Left lung (tissue), 4 donors: ENCODE measurements at regions not wholly inside any gene's neighbourhood (a gene's known extent, or its start where the extent isn't known, plus 50 kb on each side); places are given as distances from the start of the nearest gene placed in this dataset.

Source experiments
- ATAC-seq: fragments of 200-7000 bp; cut with Tn5 transposase; one replicate; pipeline ENCODE4 v1.9.1; 2020; ENCODE audit warnings: moderate library complexity
- DNase-seq, 4 donors: peaks; one replicate each; pipeline ENCODE4 v3.0.0-alpha.2; 2013 to 2020
- H3K27ac ChIP-seq, 2 donors: fragments of 200-600 bp; sonication (generic) in 1 of 2; one replicate each; pipeline versions ENCODE4 v1.5.0 to v1.8.0; 2020 to 2021
- H3K27me3 ChIP-seq, 2 donors: fragments of 200-600 bp; sonication (generic) in 1 of 2; one replicate each; pipeline versions ENCODE4 v1.5.0 to v1.8.0; 2020 to 2021
- H3K36me3 ChIP-seq, 2 donors: fragments of 200-600 bp; sonication (generic) in 1 of 2; one replicate each; pipeline versions ENCODE4 v1.5.0 to v1.8.0; 2020 to 2021
- H3K4me1 ChIP-seq, 2 donors: fragments of 200-600 bp; one replicate each; pipeline ENCODE4 v1.8.0; 2021
- H3K4me3 ChIP-seq, 2 donors: fragments of 200-600 bp; sonication (generic) in 1 of 2; one replicate each; pipeline versions ENCODE4 v1.5.0 to v1.8.0; 2020 to 2021; ENCODE audit warnings: mild to moderate bottlenecking in 1 of 2
- H3K9me3 ChIP-seq, 2 donors: fragments of 200-600 bp; sonication (generic) in 1 of 2; one replicate each; pipeline versions ENCODE4 v1.5.0 to v1.8.0; 2020 to 2021
- CTCF ChIP-seq, 2 donors: fragments of 200-600 bp; sonication (generic) in 1 of 2; IDR thresholded peaks; one replicate each; pipeline versions ENCODE4 v1.5.0 to v1.8.0; 2021; ENCODE audit warnings: antibody characterized with exemption in 2 of 2
- intact Hi-C, 2 donors: fragments of 100-400 bp; cut with DNase I; formaldehyde crosslinking; loops; one replicate each; pipeline versions ENCODE4 v1.11.2 to v1.14.2; 2022
- donor health status: DM: no; HTN: yes; CAD: no.
- donor health status: DM: no; HTN: no; CAD: no.

GRCh38 chr13:74765955-74766354, 631.8 kb upstream of the KLF12 start:
- no peak overlapping the region for H3K4me3 ChIP-seq
- H3K27ac ChIP-seq: no peak overlapping the region

DNA sequence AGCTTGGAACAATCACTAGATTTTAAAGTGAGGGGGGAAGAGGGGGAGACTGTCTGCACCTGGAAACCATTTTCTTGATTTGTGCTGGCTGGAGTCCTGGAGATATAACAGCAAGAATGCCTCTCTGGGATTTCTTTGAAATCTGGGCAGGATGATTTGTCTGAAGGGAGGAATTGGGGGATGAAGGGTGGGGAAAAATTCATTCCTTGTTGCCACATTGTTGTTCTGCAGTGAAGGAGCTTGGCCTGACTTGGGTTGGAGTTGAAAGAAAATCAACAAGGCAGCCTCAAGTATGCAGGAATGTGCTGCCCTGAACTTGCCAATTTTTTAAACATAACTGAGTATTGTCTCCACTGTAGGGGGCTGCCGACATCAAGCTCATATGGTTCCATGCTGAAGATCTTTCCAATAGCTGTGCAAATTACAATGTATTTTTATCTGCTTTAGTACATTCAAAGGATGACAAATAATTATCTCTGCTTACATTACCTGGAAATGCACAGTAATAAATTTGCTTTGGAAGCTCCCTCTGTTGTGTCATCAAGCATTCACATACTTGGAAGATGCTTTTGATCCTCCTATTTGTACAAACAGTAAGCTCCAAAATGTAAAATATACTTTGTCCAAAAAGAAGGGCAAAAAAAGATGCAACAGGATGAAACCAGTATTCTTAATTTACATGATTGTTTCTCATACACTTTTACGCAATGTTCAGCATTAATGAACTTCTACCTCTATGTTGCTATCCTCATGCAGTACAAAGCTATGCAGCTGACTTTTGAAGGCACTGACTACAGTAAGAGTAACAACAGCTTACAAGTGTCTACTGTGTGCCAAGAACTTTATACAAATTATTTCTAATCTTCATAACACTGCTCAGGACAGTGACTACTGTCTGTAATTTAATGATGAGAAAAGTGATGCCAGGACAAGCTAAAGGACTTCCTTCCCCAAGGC, 627.9 kb upstream of the KLF12 start:
- no peak for TF ChIP-seq CTCF (IDR thresholded peaks at IDR 0.05)
- Histone ChIP-seq H3K27ac (no peak overlapping the region), H3K36me3 (no peaks in the 10 kb centered on the region), H3K4me1 (no peaks in the 10 kb centered on the region), H3K4me3 (no peak overlapping the region), H3K27me3 (no peaks in the 10 kb centered on the region), H3K9me3 (peaks cover 0 to 3% of the 10 kb centered on the region in 2 donors)
- ATAC-seq (no peak), DNase-seq (no peak)
- intact Hi-C loops: no loop called here

More at GRCh38 chr13:74765955-74766354, 631.8 kb upstream of the KLF12 start:
- Histone ChIP-seq H3K4me1 (no peaks in the 10 kb centered on the region), H3K36me3 (no peaks in the 10 kb centered on the region), H3K9me3 (no peaks in the 10 kb centered on the region), H3K27me3 (no peaks in the 10 kb centered on the region)
- ATAC-seq (no peak), DNase-seq (no peak)
- intact Hi-C loops: no loop called here
- TF ChIP-seq CTCF (IDR thresholded peaks at IDR 0.05): no peak

DNA sequence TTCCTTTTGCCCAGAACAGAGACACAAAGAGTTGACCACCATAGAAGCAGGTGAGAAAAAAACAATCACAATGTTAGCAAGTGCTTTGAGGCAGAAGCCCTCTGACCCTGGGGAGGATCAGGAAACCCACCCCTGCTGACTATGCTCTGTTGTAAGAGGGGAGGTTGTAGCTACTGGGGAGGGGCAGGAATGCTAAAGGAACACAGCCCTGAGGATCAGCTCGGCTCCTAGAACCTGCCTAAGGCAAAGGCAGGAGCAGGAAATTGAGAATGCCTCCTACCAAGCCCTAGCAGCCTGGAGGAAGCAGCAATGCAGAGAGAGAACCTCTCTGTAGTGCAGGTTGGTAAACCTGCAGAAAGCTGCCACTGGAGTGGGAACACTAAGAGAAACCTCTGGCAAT, 624.0 kb upstream of the KLF12 start:
- DNase-seq: no peak
- Histone ChIP-seq H3K9me3 (peaks cover 0 to 5% of the 10 kb centered on the region in 2 donors), H3K4me3 (no peak overlapping the region), H3K4me1 (no peaks in the 10 kb centered on the region), H3K27me3 (no peaks in the 10 kb centered on the region), H3K36me3 (no peaks in the 10 kb centered on the region), H3K27ac (no peak overlapping the region)
- no peak for TF ChIP-seq CTCF (IDR thresholded peaks at IDR 0.05)
- intact Hi-C loops: no loop called here
- no peak for ATAC-seq

GRCh38 chr13:74755065-74755464, 620.9 kb upstream of the KLF12 start:
- H3K36me3 ChIP-seq: no peaks in the 10 kb centered on the region
- peaks cover 0 to 5% of the 10 kb centered on the region in 2 donors for H3K9me3 ChIP-seq
- no peak for ATAC-seq
- no peaks in the 10 kb centered on the region for H3K27me3 ChIP-seq
- no peak overlapping the region for H3K27ac ChIP-seq
- no peak for TF ChIP-seq CTCF (IDR thresholded peaks at IDR 0.05)
- H3K4me1 ChIP-seq: no peaks in the 10 kb centered on the region
- intact Hi-C loops: no loop called here
- H3K4me3 ChIP-seq: no peak overlapping the region
- DNase-seq: no peak

GRCh38 chr13:74751739-74752138, 617.5 kb upstream of the KLF12 start:
- DNase-seq (no peak), ATAC-seq (no peak)
- TF ChIP-seq CTCF (IDR thresholded peaks at IDR 0.05): no peak
- no peaks in the 10 kb centered on the region for H3K36me3 ChIP-seq
- H3K9me3 ChIP-seq: peaks cover 0 to 2% of the 10 kb centered on the region in 2 donors
- H3K27ac ChIP-seq: no peak overlapping the region
- intact Hi-C loops: no loop called here
- no peaks in the 10 kb centered on the region for H3K27me3 ChIP-seq
- no peaks in the 10 kb centered on the region for H3K4me1 ChIP-seq
- H3K4me3 ChIP-seq: no peak overlapping the region
